Mucosa of gallbladder (tissue), 1 donor: ENCODE measurements at regions not wholly inside any gene's neighbourhood (a gene's known extent, or its start where the extent isn't known, plus 50 kb on each side); places are given as distances from the start of the nearest gene placed in this dataset.
"Not testable (repeated sequence)": the region's sequence is repeated elsewhere in the genome, so short reads cannot be mapped to it uniquely, and the experiment has no call there.

Experiments used
- DNase-seq: peaks from one replicate; pipeline ENCODE4 v3.0.0-alpha.2; 2020; ENCODE audit warnings: low spot score
- donor health status: DM: no; HTN: no; CAD: no.

- DNase-seq: not testable (repeated sequence)
Measured at GRCh38 chr7:76971201-76971600, 61.0 kb downstream of the SPDYE17 start.

GRCh38 chr7:76969892-76970291 is 62.3 kb downstream of the SPDYE17 start:
- DNase-seq: not testable (repeated sequence)

GRCh38 chr7:76965731-76966548 is 66.2 kb downstream of the SPDYE17 start:
- peak; percentile 51 for DNase-seq

GRCh38 chr7:76964050-76964449 is 68.1 kb downstream of the SPDYE17 start:
- DNase-seq: not testable (repeated sequence)

GRCh38 chr7:76963061-76963460 is 69.1 kb downstream of the SPDYE17 start:
- DNase-seq: not testable (repeated sequence)

- DNase-seq: not testable (repeated sequence)
Measured at GRCh38 chr7:76960400-76960986, 71.7 kb downstream of the SPDYE17 start.

GRCh38 chr7:76959573-76960399 is 72.4 kb downstream of the SPDYE17 start:
- DNase-seq: not testable (repeated sequence)

- DNase-seq: not testable (repeated sequence)
Measured at GRCh38 chr7:76956531-76956930, 75.6 kb downstream of the SPDYE17 start.

- DNase-seq: not testable (repeated sequence)
Measured at GRCh38 chr7:76955124-76955523, 77.0 kb downstream of the SPDYE17 start.

GRCh38 chr7:76944603-76945002 is 87.6 kb downstream of the SPDYE17 start:
- not testable (repeated sequence) for DNase-seq

- DNase-seq: not testable (repeated sequence)
Measured at GRCh38 chr7:76941809-76942765, 90.1 kb downstream of the SPDYE17 start.

GRCh38 chr7:76937781-76938180 is 94.4 kb downstream of the SPDYE17 start:
- DNase-seq: not testable (repeated sequence)

GRCh38 chr7:76937330-76937729 is 94.8 kb downstream of the SPDYE17 start:
- DNase-seq: not testable (repeated sequence)

- not testable (repeated sequence) for DNase-seq
Measured at GRCh38 chr7:76936346-76936745, 95.8 kb downstream of the SPDYE17 start.

- peak; percentile 12 for DNase-seq
Measured at GRCh38 chr7:76934711-76935110, 97.5 kb downstream of the SPDYE17 start.

GRCh38 chr7:76932957-76933356 is 99.2 kb downstream of the SPDYE17 start:
- DNase-seq: not testable (repeated sequence)

- DNase-seq: not testable (repeated sequence)
Measured at GRCh38 chr7:76931441-76931840, 100.7 kb downstream of the SPDYE17 start.

GRCh38 chr7:76930416-76930815 is 101.7 kb downstream of the SPDYE17 start:
- DNase-seq: not testable (repeated sequence)

- not testable (repeated sequence) for DNase-seq
Measured at GRCh38 chr7:76928751-76929150, 103.4 kb downstream of the SPDYE17 start.

GRCh38 chr7:76927741-76928393 is 104.3 kb downstream of the SPDYE17 start:
- not testable (repeated sequence) for DNase-seq
